IPS-NIHi7 (cell line): ENCODE measurements at regions not wholly inside any gene's neighbourhood (a gene's known extent, or its start where the extent isn't known, plus 50 kb on each side); places are given as distances from the start of the nearest gene placed in this dataset.

Experiments
- DNase-seq: peaks from one replicate; pipeline ENCODE4 v3.0.0; 2012; ENCODE audit warnings: mixed read lengths; ENCODE audit errors: extremely low spot score

DNA sequence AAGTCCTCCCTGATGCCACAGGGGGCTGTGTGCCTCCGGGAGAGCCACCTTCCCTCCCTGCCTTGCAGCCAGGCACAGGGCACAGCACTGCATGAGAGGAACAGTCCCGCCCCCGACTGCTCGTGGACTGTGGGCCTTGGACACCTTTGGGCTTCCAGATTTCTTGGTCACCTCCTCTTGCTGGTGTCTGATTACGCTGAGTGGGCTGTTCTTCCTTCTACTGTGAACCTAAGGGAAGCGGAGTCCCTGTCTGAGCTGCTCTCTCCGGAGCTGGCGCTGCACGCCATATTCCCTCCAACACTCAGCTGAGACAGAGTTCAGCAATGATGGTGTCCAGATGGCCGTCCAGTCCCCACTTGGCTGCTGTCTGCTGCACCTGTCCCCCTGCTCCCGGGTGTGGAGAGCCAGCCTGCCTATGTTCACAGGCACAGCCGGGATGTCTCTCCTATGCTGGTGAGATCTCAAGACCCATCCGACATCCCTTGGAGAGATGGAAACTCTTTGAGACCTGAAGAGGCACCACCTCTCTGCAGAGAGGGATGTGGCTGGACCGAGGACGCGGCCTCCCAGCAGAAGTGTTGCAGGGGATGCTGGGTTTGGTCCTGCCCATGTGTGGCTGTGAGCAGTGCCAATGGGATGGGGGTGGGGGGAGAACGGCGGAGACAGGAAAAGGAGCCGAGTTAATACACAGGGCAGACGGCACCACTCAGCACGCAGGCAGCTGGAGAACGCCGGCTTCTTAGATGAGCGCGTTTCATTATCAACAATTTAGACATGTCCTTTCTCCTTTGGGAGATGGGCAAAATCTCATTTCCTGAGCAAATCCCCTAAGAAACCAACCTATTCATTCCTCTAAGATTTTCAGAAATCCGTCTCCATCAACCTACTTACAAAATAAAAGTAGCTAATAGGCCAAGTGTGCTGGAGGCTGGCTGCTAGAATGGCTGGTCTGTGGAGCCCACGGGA is 171.9 kb downstream of the ENGASE start:
- no peak for DNase-seq

DNA sequence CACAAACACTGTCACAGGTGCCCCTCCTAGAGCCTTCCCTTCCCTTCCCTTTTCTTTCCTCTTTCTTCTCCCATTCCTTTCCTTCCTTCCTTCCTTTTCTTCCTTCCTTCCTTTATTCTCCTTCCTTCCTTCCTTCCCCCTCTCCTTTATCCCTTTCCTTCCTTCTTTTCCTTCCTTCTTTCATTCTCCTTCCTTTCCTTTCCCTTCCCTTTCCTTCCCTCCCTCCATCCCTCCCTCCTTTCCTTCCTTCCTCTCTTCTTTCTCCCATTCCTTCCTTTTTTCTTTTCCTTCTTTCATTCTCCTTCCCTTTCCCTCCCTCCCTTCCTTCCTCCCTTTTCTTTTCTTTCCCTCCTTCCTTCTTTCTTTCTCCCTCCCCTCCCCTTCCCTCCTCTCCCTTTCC is 170.0 kb downstream of the ENGASE start:
- DNase-seq: no peak

DNA sequence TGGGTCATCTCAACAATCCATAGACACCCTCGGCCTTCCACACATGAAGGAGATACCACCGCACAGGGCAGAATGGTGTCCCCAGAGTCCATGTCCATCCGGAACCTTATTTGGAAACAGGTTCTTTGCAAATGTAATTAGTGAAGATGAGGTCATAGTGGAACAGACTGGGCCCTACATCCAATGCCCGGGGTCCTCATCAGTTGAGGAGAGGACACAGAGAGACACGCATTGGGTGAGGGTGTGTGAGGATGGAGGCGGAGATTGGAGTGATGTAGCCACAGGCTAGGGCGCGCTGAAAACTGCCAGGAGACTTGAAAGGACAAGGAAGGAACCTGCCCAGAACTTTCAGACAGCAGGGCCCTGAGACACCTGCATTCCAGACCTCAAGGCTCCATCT is 169.4 kb downstream of the ENGASE start:
- DNase-seq: no peak

- no peak for DNase-seq
Observed at GRCh38 chr17:79243603-79243990, 169.0 kb downstream of the ENGASE start.

DNA sequence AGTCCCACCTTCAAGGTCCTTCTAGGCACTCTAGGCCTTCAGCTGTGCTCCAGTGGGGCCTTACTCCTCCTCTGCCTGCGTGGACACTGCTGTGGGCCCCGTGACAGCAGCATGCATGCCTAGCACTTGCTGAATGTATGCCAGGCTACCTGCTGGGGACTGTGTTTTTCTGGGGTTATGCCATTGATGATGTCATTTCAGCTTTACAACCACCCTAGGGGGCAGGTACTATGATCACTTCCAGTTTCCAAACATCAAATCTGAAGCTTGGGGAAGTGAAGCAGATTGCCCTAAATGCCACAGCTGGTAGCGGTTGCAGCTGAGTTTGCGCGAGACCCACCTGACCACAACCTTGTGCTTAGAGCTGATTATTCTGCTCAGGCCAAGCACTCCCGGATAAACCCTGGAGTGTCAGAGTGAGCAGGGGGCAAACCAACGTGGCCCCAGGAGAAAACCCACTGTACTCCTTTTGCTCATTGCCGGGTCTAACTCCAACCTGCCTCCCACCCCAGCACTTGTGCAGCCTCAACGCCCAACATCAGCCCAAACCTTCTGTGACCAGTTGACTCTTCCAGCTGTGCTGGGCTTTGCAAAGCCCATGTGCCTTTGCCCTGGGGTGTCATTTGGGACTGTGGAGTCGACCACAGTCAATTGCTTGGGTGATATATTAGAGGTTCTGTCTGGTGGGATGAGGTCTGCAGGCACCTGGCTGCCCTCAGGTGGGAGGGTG is 168.4 kb downstream of the ENGASE start:
- DNase-seq: no peak

DNA sequence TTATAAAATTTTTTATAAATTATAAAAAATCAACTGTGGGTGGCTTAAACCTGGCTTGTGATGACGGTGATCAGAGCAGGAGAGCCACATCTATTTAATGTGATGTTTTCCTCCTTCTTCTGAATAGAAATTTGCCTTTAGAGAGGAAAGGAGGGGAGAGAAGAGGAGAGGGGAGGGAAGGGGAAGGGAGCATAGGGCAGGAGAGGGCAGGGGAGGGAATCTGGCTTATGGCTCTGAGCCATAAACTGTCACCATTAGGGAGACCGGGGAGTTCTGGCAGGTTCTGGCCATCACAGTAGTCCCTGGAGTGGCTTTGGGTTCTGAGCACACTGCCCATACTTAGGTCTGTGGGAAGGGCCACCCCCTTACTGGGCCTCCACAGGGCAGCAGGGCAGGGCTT is 167.8 kb downstream of the ENGASE start:
- DNase-seq: no peak

DNA sequence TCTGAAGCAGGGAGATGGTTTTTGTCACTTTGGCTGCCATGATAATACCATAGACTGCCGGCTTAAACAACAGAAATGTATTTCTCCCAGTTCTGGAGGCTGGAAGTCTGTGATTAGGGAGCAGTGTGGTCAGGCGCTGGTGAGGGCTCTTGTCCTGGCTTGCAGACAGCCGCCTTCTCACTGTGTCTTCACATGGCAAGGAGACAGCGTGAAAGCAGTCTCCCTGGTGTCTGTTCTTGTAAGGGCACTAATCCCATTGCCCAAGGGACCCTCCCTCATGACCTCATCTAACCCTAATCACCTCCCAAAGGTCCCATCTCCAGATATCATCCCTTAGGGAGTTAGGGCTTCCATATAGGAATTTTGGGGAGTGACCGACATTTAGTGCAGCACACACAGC is 167.0 kb downstream of the ENGASE start:
- no peak for DNase-seq

GRCh38 chr17:79239205-79239604 is 164.6 kb downstream of the ENGASE start:
- no peak for DNase-seq

DNA sequence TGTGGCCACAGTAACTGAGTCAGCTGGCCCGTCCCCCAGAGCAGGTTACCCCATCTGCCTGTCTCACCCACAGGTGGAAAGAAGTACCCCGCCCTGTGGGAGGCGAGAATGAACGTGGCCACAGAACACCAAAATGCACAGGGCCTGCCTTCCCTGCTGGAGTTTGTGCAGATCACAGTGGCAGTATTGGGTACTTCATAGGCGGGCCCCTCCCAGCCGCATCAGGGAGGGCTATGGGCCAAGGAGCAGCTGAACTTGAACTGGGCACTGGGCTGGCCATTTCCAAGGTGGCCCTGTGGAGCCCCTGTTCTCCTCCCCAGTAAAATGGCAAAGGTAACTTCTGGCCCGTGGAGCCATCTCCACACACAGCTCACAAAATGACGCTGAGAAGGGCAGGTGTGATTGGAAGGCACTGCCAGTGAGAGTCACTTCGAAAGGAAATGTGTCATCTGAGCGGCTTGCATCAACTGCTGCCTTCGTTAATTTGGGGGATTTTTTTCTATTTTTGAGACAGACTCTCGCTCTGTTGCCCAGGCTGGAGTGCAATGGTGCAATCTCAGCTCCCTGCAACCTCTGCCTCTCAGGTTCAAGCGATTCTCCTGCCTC is 162.9 kb downstream of the ENGASE start:
- no peak for DNase-seq

DNA sequence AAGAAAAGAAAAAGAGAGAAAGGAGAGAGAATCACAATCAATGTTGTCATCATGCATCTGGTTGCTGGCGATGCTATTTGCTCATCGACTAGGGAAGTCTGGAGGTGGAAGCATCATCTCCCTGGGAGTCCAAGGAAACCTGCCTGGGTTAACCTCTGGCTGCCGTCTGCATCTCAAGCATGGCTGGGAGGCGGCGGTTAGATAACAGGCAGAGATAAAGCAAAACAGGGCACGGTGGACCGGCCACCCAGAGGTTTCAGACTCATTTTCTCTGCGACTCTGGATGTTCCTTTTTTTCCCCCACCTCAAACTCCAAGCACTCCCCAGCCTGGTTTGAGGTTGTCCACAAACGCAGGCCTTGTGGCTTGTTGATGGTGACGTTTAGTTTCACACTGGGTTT is 161.2 kb downstream of the ENGASE start:
- no peak for DNase-seq

DNA sequence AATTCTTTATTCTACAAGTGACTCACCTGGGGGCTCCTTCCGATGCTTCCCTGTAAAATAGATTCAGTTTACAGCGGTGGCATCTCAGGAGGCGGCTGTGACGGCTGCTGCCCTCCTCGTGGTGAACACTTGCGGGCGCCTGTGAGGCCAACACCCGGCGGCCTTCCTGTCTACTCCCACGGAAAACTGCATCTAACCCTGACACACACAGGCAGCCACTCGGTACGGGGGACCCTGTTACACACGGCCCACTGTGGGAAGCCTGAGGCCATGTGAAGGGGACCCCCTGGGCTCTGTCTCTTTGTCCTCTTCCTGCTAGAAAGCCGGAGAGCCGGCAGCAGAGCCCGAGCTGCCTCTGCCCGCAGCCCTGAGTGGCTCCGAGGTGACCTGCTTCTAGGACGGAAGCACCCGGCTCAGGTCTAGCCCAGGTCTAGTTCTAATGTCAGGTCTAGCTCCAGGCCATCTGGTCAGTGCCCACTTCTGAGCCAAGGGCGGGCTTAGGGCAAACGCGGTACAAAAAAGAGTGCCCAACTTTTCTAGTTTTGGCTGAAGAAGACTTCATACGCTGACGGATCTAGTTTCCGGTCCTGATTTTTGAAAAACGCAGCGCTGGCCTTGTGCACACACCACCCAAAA is 159.4 kb downstream of the ENGASE start:
- DNase-seq: no peak

GRCh38 chr17:79232957-79233356 is 158.3 kb downstream of the ENGASE start:
- no peak for DNase-seq

DNA sequence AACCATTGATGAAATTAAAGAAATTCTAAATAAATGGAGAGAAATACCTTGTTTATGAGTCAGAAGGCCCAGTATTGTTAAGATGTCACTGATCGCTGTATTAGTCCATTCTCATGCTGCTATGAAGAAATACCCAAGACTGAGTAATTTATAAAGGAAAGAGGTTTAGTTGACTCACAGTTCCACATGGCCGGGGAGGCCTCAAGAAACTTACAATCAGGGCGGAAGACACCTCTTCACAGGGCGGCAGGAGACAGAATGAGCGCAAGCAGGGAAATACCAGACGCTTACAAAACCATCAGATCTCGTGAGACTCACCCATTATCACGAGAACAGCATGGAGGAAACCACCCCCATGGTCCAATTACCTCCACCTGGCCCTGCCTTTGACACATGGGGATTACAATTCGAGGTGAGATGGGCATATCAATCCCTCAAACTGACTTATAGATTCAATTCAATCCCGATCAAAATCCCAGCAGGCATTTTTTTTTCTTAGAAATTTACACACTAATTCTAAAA is 157.2 kb downstream of the ENGASE start:
- no peak for DNase-seq

- no peak for DNase-seq
Observed at GRCh38 chr17:79230576-79230975, 156.0 kb downstream of the ENGASE start.

- no peak for DNase-seq
Observed at GRCh38 chr17:79226037-79226436, 151.4 kb downstream of the ENGASE start.

DNA sequence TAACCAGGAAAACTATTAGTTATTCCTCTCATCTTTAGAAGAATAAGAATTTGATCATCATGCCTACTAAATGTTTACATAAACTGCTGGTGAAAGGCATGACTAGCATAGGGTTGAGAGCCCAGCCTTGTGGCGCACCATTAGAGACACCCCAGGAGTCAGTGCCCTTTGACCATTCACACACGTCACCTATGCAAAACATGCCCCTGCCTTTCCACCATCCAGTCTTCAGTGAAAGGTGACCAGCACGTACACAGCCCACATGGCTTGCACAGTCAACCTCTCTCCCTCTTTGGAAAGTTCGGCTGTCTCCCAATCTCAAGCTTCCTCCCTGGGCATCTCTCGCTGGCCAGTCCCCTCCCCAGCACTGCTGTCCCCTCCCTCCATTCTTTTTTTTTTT is 150.3 kb downstream of the ENGASE start:
- no peak for DNase-seq

- no peak for DNase-seq
Observed at GRCh38 chr17:79224476-79224875, 149.9 kb downstream of the ENGASE start.

GRCh38 chr17:79223953-79224352 is 149.3 kb downstream of the ENGASE start:
- no peak for DNase-seq

DNA sequence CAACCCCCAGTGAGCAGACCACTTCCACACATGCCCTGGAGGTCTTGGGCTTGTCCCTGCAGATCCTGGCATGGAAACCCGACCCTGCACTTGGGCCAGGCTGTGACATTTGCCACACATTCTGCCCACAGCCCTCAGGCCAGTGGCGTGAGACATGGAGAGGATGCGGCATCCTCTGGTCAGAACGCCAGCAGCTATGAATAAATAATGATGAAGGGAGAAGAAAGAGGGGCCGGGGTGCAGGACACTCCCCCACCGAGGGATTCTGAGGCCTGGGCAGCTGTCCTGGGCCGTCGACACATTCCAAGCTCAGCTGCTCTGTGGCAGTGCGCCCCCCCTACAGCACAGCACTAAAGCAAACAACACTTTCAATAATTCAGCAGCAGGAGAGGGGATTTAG is 148.8 kb downstream of the ENGASE start:
- no peak for DNase-seq

- no peak for DNase-seq
Observed at GRCh38 chr17:79221597-79221996, 147.0 kb downstream of the ENGASE start.

GRCh38 chr17:79220713-79221291 is 146.2 kb downstream of the ENGASE start:
- DNase-seq: peak; percentile 91
